HG03064 (cell line): ENCODE measurements at regions not wholly inside any gene's neighbourhood (a gene's known extent, or its start where the extent isn't known, plus 50 kb on each side); places are given as distances from the start of the nearest gene placed in this dataset.

ENCODE experiments used
- ATAC-seq: cut with Tn5 transposase; IDR thresholded peaks from one replicate; pipeline ENCODE4 v1.9.1; 2021; ENCODE audit warnings: low read depth; ENCODE audit not compliant: unreplicated experiment

DNA sequence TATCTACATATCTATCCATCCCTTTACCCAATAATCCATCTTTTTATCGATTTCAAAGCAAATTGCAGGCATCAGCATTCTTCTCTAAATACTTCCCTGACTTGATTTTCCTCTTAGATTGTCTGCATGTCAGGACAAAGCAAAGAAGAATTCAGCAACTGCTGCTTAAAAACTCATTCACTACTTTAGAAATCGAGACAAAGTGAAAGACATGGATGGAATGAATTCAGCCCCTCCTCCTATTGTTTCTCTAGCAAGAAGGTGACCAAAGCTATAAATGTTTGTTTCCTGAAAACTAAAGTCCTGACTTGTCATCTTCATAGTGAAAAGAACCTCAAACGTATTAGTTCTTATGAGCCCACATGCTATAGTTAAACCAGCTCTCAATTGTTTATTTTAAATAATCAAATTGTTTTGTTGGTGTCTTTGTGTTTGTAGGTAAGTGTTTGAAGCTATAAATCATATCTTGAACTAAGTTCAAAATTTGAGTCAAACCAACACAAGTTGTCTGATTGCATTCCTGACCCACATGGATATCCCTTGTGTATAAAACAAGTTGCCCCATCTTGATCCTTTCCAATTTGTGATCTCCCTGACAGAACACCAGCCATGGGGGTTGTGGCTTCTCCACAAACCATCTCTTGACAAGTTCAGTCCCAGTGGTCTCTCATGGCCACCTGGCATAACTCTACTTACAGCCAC is 58.6 kb upstream of the ARHGAP5 start:
- no peak for ATAC-seq

DNA sequence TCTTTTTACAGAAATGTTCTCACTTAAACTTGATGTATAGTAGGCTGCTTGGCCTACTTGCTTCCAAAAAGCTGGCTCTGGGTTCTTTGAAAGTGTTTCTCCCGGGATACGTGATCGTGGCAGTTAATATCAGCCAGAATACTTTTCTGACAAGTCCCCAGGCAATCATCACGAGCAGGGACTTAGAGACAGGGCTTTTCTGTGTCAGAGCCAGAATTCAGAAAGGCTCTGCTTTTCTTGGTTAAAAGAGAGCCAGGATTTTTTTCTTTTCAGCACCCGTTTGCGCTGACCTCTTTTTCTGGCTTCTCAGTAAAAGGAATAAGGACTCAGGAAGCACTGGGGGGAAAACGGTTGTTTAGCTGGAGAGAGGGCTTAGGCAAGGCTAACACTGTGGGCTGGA is 57.8 kb upstream of the ARHGAP5 start:
- ATAC-seq = no peak

DNA sequence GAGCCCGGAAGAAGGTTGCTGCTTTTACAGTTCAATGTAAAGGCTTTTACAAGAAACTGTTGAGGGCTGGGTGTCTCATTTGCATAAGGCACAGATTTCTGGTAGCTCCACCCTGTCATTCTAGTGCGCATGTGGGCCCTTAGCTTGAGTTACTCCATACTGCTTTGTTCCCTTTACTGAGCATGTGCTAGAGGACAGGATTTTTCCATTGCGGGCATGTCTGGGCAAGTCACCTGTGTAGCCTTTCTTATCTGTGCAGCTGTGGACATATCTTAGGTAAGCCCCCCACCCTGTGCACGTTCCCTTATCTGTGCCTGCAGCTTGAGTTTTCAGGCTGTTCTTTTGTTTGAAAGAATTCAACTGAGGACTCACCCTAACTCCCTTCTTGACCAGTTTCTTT is 56.2 kb upstream of the ARHGAP5 start:
- ATAC-seq = no peak

DNA sequence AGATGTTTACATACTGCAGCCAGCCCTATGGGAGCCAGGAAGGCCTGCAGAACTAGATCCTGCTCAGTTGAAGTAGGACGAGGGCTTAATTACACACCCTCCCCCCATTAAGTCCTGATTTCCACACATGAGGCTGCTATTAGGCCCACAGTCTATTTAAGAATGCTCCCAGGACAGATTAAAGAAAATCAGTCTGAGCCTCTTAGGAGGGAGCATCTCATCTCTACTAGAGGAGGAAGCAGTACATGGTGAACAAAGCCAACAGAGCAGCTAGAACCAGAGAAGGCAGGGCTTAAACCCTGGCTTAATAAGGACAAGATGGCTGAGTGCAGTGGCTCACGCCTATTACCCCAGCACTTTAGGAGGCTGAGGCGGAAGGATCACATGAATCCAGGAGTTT is 55.8 kb upstream of the ARHGAP5 start:
- ATAC-seq = no peak

DNA sequence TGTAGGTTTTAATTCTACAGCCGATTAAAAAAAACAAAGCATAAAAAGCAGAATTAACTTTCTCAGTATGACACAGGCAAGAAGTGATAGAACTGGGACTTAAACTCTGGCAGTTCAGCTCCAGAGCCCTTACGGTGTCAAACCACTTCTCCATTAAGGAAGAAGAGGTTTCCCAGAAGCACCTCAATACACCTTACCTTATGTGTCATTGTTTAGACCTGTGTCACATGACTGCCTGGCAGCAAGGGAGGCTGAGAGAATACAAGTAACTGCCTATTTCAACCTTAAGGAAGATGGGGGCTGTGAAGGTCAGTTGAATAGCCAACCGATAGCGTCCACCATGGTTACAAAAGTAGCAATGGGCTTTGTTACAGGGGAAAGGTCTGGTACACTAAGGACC is 54.6 kb upstream of the ARHGAP5 start:
- ATAC-seq = no peak

DNA sequence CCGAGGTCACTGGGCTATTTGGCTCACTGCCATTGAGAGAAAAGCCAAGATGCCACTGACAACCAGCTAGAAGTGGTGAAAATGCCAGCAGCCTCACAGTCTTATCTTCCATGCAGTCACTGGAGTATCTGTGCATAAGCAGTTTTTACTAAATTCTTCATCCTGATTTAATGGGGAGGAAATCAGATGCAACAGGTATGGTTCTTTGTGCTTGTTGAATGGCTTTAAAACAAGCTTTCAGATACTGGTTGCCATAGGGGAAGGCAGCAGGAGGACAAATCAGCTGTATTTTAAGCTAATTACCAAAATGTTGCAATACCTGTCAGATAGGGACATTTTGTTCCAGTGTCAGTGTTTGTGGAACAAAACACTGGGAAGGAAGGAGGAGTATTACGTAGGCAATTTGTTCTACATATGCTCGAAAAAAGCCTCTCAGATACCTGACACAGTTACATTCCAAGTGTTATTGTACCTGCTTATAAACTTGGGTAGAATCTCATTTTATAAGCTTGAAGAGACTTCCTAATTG is 54.1 kb upstream of the ARHGAP5 start:
- ATAC-seq = no peak

DNA sequence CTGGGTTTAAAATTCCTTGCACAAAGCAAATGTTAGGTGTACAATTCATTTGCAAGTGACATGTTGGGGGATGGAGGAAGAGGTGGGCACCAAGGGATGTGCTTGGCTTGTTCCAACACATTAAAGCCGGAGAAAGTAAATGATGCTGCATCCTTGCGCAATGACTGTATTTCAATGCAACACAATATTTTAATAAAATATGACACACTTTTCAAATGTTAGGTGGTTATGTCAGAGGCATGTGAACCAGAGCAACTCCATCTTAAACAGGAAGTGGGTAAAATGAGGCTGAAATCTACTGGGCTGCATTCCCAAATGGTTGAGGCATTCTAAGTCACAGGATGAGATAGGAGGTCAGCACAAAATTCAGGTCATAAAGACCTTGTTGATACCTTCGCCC is 53.6 kb upstream of the ARHGAP5 start:
- no peak for ATAC-seq

DNA sequence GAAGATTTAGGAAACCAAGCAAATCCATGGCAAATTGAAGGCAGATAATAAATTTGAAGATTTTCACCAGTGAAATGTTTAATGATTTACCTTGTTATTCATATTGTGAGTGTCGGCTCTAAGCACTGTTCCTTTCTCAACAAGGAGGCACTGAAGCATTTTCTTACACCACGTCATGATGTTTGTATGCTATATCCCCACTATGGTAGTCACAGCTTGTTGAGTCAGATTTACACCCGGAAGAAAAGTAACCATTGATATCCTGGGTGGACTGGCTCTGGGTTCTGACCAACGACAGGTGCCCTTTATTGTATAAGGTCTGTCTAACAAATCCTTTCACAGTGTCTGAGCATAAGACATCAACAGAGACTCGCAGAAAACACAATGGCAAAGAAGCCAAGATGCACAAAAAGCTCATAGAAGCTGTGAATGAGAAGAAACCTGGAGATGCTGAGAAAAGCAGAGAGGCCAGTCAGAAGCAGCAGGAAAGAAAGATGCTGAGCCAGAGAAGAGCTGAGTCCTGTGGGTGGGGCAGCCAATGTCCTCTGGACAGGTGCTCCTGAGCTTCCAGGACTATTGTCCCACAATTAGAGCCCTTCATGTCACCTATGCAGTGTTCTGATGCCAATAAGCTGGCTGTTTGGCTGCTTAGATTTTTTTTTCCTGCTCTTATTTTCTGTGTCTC is 49.7 kb upstream of the ARHGAP5 start:
- no peak for ATAC-seq
